ENCODE measurements at regions not wholly inside any gene's neighbourhood (a gene's known extent, or its start where the extent isn't known, plus 50 kb on each side); places are given as distances from the start of the nearest gene placed in this dataset.
"Not testable (repeated sequence)": the region's sequence is repeated elsewhere in the genome, so short reads cannot be mapped to it uniquely, and the experiment has no call there.

DNA sequence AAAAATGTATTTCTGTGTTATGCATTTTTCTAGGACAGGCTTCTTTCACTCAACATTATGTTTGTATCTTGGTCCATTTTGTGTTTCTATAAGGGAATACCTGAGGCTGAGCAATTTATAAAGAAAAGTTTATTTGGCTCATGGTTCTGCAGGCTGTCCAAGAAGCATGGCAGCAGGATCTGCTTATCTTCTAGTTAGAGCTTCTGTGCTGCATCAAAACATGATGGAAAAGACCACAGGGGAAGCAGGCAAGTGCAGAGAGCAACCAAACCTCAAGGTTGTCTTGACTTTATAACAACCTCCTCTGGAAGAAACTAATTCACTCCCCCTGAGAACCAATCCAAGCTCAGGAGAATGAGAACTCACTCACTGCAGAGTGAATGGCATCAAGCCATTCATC, 1601.0 kb upstream of the NUDT12 start:
- DNase-seq = no peak
- in situ Hi-C loops (cut with MboI; ENCODE audit: low pct_unique_long_range_greater_than_20kb, low sequenced_read_pairs) = no loop called here

DNA sequence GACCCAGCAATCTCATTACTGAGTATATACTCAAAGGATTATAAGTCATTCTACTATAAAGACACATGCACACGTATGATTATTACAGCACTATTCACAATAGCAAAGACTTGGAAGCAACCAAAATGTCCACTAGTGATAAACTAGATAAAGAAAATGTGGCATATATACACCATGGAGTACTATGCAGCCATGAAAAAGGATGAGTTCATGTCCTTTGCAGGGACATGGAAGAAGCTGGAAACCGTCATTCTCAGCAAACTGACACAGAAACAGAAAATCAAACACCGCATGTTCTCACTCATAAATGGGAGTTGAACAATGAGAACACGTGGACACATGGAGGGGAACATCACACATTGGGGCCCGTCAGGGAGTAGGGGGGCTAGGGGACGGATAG, 1600.0 kb upstream of the NUDT12 start:
- in situ Hi-C loops (cut with MboI; ENCODE audit: low pct_unique_long_range_greater_than_20kb, low sequenced_read_pairs); DNase-seq: not testable (repeated sequence)

DNA sequence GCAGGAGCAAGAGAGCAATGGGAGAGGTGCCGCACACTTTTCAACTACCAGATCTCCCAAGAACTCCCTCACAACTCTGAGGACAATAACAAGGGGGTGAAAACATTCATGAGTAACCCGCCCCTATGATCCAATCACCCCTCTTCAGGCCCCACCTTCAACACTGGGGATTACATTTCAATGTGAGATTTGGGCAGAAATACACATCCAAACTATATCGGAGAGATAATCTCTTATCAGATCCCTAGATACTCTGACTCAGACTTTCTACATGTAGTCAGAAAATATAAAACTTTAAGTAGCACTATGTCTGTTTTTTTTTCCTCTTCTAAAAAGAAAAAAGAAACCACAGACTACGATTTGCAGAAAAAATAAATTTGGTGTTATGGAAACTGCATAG, 1595.9 kb upstream of the NUDT12 start:
- in situ Hi-C loops (cut with MboI; ENCODE audit: low pct_unique_long_range_greater_than_20kb, low sequenced_read_pairs) = no loop called here
- no peak for DNase-seq

GRCh38 chr5:105150323-105150722, 1587.7 kb upstream of the NUDT12 start:
- DNase-seq = no peak
- in situ Hi-C loops (cut with MboI; ENCODE audit: low pct_unique_long_range_greater_than_20kb, low sequenced_read_pairs) = no loop called here

DNA sequence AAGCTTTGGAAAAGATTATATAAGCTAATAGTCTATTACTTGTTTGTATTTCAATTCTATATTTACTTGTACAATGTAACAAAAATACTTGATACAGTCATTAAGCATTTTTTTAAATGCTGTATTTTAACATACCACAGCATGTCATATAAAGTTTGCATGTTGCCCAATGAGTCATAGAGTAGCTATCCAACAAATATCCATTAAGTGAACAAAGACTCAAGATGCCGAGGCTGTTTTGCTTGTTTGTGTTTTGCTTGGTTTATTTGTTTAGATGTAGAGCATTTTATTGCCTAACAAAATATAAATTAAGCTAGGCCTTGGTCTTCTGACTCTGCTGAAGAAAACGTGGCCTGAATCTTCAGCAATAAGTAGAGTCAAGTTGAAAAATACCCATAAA, 1584.3 kb upstream of the NUDT12 start:
- no peak for DNase-seq
- in situ Hi-C loops (cut with MboI; ENCODE audit: low pct_unique_long_range_greater_than_20kb, low sequenced_read_pairs) = no loop called here

DNA sequence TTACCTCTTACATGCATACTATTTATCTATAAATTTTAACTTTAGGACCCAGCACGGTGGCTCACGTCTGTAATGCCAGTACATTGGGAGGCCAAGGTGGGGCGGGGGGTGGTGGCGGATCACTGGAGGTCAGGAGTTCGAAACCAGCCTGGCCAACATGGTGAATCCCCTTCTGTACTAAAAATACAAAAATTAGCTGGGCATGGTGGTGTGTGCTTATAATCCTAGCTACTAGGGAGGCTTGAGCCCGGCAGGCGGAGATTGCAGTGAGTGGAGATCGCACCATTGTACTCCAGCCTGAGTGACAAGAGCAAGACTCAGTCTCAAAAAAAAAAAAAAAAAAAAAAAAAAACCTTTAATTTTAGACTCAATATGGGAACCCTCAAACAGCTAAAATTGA, 1582.6 kb upstream of the NUDT12 start:
- no peak for DNase-seq
- in situ Hi-C loops (cut with MboI; ENCODE audit: low pct_unique_long_range_greater_than_20kb, low sequenced_read_pairs) = no loop called here

- in situ Hi-C loops (cut with MboI; ENCODE audit: low pct_unique_long_range_greater_than_20kb, low sequenced_read_pairs) = no loop called here
- no peak for DNase-seq
These were observed 1571.7 kb upstream of the NUDT12 start for GRCh38 chr5:105134328-105134727.

GRCh38 chr5:105133087-105133486, 1570.5 kb upstream of the NUDT12 start:
- DNase-seq = no peak
- in situ Hi-C loops (cut with MboI; ENCODE audit: low pct_unique_long_range_greater_than_20kb, low sequenced_read_pairs) = no loop called here

- in situ Hi-C loops (cut with MboI; ENCODE audit: low pct_unique_long_range_greater_than_20kb, low sequenced_read_pairs) = no loop called here
- no peak for DNase-seq
These were observed 1570.0 kb upstream of the NUDT12 start for GRCh38 chr5:105132581-105132980.

GRCh38 chr5:105131045-105131444, 1568.5 kb upstream of the NUDT12 start:
- no peak for DNase-seq
- in situ Hi-C loops (cut with MboI; ENCODE audit: low pct_unique_long_range_greater_than_20kb, low sequenced_read_pairs) = no loop called here

DNA sequence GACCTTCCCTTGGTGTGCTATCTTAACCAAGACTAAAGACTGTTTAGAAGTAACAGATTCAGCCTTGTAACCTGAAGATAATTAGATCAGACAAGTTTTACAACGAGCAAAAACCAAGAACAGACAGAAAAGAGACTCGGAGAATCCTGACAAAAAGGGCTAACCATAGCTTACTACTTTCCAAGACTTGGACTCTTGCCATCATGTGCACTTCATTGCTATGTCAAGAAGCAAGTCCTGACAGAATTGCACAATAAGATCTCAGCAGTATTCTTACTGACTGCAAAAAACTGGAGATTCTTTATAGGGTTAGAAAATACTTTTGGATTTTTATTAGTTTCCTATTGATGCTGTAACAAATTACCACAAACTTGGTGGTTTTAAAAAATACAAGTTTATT, 1539.0 kb upstream of the NUDT12 start:
- no peak for DNase-seq
- in situ Hi-C loops (cut with MboI; ENCODE audit: low pct_unique_long_range_greater_than_20kb, low sequenced_read_pairs) = no loop called here

- in situ Hi-C loops (cut with MboI; ENCODE audit: low pct_unique_long_range_greater_than_20kb, low sequenced_read_pairs) = no loop called here
- DNase-seq = no peak
These were observed 1526.4 kb upstream of the NUDT12 start for GRCh38 chr5:105088961-105089360.

GRCh38 chr5:105088102-105088501, 1525.5 kb upstream of the NUDT12 start:
- DNase-seq = no peak
- in situ Hi-C loops (cut with MboI; ENCODE audit: low pct_unique_long_range_greater_than_20kb, low sequenced_read_pairs) = no loop called here

GRCh38 chr5:105057893-105058292, 1495.3 kb upstream of the NUDT12 start:
- in situ Hi-C loops (cut with MboI; ENCODE audit: low pct_unique_long_range_greater_than_20kb, low sequenced_read_pairs) = no loop called here

GRCh38 chr5:105057001-105057436, 1494.4 kb upstream of the NUDT12 start:
- in situ Hi-C loops (cut with MboI; ENCODE audit: low pct_unique_long_range_greater_than_20kb, low sequenced_read_pairs) = no loop called here

More at GRCh38 chr5:105057893-105058292, 1495.3 kb upstream of the NUDT12 start:
- no peak for DNase-seq

GRCh38 chr5:105054406-105054805, 1491.8 kb upstream of the NUDT12 start:
- in situ Hi-C loops (cut with MboI; ENCODE audit: low pct_unique_long_range_greater_than_20kb, low sequenced_read_pairs) = no loop called here
- no peak for DNase-seq

More at GRCh38 chr5:105057001-105057436, 1494.4 kb upstream of the NUDT12 start:
- DNase-seq = no peak

DNA sequence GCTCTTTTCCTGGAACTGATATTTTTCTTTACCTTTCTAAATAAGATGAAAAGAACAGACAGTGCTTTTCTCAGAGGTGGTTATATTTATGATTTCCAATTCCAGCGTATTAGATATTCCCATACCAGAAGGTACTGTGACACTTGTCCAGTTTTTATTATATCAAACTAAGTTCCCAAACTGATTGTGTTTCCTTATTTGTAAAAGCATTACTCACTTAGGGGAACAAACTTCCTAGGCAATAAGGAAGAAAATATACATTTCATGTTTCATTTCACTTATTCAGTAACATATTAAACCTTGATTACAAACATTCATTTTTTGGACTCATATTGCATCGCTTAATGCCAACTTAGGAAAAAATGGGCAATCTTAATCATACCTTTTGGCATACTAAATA, 1480.0 kb upstream of the NUDT12 start:
- DNase-seq = no peak
- in situ Hi-C loops (cut with MboI; ENCODE audit: low pct_unique_long_range_greater_than_20kb, low sequenced_read_pairs) = no loop called here

DNA sequence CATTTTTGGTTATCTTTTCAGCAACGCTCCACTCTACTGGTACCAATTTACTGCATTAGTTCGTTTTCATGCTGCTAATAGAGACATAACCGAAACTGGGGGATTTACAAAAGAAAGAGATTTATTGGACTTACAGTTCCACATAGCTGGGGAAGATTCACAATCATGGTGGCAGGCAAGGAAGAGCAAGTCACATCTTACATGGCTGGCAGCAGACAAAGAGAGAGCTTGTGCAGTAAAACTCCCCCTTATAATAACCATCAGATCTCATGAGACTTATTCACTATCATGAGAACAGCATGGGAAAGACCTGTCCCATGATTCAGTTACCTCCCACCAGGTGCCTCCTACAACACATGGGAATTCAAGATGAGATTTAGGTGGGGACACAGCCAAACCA, 1474.2 kb upstream of the NUDT12 start:
- in situ Hi-C loops (cut with MboI; ENCODE audit: low pct_unique_long_range_greater_than_20kb, low sequenced_read_pairs); DNase-seq: not testable (repeated sequence)

GRCh38 chr5:105034401-105034763, 1471.8 kb upstream of the NUDT12 start:
- DNase-seq = no peak
- in situ Hi-C loops (cut with MboI; ENCODE audit: low pct_unique_long_range_greater_than_20kb, low sequenced_read_pairs) = no loop called here

GRCh38 chr5:105033637-105034400, 1471.2 kb upstream of the NUDT12 start:
- no peak for DNase-seq
- in situ Hi-C loops (cut with MboI; ENCODE audit: low pct_unique_long_range_greater_than_20kb, low sequenced_read_pairs) = no loop called here

DNA sequence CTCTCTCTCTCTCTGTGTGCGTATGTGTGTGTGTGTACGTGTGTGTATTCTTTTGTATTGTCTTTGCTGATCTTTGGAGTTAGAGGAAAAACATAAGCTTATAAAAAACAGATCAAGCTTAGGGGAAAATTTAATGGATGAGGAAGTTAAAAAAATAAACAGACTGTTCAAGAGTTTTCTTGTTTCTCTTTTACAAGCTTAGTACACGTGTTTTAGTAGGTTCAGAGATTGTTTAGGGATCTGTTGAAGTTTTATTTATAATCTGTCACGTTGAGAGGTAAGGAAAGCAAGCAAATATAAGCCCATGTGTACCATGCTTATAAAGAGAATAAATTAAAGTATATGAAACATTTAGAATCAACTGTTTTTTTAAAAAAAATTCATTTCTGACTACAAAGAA, 1470.3 kb upstream of the NUDT12 start:
- DNase-seq = no peak
- in situ Hi-C loops (cut with MboI; ENCODE audit: low pct_unique_long_range_greater_than_20kb, low sequenced_read_pairs) = no loop called here
